Fibroblast of mammary gland (primary cell): ENCODE measurements at regions not wholly inside any gene's neighbourhood (a gene's known extent, or its start where the extent isn't known, plus 50 kb on each side); places are given as distances from the start of the nearest gene placed in this dataset.

ENCODE experiments used
- DNase-seq: peaks from one replicate; pipeline ENCODE4 v3.0.0-alpha.2; 2010; ENCODE audit warnings: low read depth
- H3K4me3 ChIP-seq: 2 replicates; pipeline ENCODE4 v1.5.1; 2011; ENCODE audit warnings: low read depth, mild to moderate bottlenecking, low read length, moderate library complexity; ENCODE audit not compliant: control insufficient read depth
- TF ChIP-seq, protein P1 (sequence below): conservative IDR thresholded peaks from 2 replicates; pipeline ENCODE4 v1.5.1; 2011; ENCODE audit warnings: low read depth, low read length, inconsistent platforms; ENCODE audit not compliant: control insufficient read depth, insufficient read depth

DNA sequence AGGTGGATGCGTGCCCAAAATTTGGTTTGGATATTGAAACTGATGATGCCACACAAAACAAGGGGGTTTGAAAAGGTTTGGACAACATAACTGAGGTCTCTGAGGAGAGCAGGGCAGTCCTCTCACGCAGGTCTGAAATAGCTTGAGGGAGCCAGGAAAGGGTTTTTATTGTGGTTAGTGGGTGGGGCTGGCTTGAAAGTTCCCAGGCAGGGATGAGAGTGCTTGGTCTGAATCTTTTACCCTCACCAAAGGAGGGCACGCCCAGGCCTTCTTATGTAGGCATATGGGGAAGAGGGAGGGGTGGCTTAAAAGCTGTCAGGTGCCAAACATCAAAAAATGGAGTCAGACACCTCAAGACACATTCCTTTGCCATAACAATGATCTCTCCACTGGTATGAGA is 493.1 kb upstream of the CCDC196 start:
- TF ChIP-seq, protein P1, sequence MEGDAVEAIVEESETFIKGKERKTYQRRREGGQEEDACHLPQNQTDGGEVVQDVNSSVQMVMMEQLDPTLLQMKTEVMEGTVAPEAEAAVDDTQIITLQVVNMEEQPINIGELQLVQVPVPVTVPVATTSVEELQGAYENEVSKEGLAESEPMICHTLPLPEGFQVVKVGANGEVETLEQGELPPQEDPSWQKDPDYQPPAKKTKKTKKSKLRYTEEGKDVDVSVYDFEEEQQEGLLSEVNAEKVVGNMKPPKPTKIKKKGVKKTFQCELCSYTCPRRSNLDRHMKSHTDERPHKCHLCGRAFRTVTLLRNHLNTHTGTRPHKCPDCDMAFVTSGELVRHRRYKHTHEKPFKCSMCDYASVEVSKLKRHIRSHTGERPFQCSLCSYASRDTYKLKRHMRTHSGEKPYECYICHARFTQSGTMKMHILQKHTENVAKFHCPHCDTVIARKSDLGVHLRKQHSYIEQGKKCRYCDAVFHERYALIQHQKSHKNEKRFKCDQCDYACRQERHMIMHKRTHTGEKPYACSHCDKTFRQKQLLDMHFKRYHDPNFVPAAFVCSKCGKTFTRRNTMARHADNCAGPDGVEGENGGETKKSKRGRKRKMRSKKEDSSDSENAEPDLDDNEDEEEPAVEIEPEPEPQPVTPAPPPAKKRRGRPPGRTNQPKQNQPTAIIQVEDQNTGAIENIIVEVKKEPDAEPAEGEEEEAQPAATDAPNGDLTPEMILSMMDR = no peak
- no peak overlapping the region for H3K4me3 ChIP-seq
- no peak for DNase-seq

DNA sequence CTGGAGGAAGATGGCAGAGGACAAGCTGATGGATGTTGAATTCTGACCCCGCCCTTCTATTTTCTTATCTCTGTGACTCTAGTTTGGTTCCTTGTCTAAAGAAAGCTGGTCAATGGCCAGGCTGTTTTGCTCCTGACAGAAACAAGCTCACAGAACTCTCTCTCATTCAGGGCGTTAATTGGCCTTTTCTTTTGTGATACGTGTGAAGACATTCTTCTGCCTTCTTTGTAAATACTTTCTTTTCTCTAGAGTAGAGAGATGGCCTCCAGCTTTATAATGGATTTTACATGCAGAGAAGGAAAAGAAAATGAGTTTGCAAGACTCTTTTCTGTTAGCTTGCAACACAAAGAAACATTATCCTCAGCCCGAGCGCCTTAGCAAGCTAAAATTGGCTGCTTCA is 492.2 kb upstream of the CCDC196 start:
- no peak for DNase-seq
- no peak overlapping the region for H3K4me3 ChIP-seq
- TF ChIP-seq, protein P1 = no peak

DNA sequence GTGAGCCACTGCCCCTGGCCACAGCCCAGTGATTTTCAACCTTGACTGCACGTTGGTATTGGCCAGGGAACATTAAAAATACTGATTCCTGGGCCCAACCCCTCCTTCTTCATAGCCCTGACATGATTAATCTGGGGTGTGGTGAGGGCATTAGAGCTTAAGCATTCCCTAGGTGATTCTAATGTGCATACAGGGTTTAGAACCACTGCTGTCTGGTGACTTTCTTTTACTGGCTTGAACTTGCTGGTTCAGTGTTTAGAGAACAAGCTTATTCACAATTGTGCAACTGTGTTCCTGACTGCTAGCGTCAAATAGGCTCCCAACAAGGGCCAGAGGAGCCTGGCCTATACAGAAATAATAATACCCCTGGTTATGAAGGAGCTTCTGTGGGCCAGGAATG is 488.8 kb upstream of the CCDC196 start:
- no peak for DNase-seq
- TF ChIP-seq, protein P1 = no peak
- no peak overlapping the region for H3K4me3 ChIP-seq

DNA sequence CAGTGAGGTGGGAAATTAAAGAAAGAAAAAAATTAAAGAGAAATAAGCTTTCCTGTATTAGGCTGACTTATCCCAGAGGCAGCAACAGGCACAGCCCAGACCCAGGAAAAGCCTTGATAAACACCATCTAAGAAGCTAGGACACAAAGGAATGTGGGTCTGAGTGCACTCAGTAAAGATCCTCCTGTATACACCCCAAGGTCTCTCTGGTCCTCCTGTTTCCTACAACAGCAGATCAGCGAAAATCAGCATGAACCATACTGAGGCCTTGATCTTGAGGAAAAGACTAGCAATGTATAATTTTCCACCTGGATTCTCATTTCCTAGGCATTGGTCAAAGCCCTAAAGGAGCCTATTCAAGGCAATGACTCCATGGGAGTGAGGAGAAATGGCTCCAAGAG is 486.3 kb upstream of the CCDC196 start:
- no peak overlapping the region for H3K4me3 ChIP-seq
- TF ChIP-seq, protein P1 = no peak
- no peak for DNase-seq

DNA sequence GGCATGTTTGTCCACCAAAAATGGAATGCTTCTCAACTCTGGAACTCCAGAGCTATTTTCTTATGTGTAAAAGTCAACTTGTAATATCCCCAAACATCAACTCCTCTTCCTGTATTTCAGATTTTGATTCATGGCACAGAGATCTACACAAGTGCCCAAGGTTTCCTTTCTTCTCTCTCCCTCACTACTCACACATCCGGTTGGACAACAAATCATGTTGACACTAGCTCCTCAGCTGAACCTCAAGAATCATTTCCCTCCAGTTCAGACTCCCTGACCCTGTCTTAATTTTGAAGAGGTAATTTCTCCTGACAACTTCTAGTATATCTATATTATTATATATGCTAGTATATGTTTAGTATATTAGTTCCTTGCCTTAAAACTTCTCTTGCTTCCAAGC is 485.4 kb upstream of the CCDC196 start:
- DNase-seq = no peak
- TF ChIP-seq, protein P1 = no peak
- H3K4me3 ChIP-seq = no peak overlapping the region

DNA sequence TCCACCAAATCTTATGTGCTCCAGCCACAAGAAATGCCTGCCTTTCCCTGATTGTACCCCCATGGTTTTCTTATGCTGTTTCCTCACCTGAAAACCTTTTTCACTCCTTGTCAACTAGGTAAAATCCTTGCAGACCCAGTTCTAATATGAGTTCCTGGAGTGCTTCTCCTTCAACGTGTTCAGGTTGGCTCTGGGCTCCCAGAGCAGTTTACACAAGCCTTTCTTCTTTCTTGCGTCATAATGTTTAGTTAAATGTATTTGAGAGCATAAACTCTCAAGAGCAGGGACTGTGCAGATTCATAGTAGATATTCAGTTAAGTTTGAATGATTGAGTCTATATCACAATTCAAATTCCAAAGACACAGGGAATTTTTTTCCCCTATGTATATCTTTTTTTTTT is 484.8 kb upstream of the CCDC196 start:
- no peak for DNase-seq
- no peak overlapping the region for H3K4me3 ChIP-seq
- TF ChIP-seq, protein P1 = no peak

DNA sequence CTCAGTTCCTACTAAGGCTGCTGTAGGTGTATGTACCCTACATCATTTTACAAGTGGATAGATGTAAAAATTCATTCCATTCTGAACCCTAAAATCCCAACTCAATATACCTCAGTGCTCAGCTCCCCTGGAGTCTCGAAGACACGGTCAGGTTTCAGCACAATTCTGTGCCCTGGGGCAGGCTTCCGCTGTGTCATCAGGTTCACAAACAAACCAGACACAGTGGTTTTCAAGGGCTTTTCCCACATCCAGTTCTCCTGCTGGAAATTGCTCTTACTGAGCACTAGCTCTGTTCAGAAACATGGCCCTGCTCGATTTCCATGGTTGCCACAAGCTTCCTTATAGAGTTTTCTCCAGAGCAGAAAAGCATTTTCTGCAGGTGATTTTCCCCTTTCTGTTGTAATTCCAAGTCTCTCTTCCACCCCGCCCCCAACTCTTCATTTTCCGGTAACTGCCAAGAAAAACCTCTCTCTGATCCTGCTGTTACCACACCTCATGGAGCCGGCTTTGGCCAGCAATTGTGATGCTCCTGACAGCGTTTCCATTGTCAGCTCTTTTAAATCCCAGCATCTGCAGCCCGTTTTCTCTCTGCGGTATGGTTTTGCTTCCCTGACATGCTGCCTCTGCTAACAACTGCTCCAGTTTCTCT is 483.0 kb upstream of the CCDC196 start:
- H3K4me3 ChIP-seq = no peak overlapping the region
- no peak for DNase-seq
- TF ChIP-seq, protein P1 = no peak
